Ammon's horn (tissue), 1 donor: ENCODE measurements at regions not wholly inside any gene's neighbourhood (a gene's known extent, or its start where the extent isn't known, plus 50 kb on each side); places are given as distances from the start of the nearest gene placed in this dataset.
A peak's percentile ranks its signal among the peaks of the same experiment; 100 is the strongest.

Experiments
- DNase-seq: peaks from one replicate; pipeline ENCODE4 v3.0.0-alpha.2; 2016; ENCODE audit warnings: low spot score

DNA sequence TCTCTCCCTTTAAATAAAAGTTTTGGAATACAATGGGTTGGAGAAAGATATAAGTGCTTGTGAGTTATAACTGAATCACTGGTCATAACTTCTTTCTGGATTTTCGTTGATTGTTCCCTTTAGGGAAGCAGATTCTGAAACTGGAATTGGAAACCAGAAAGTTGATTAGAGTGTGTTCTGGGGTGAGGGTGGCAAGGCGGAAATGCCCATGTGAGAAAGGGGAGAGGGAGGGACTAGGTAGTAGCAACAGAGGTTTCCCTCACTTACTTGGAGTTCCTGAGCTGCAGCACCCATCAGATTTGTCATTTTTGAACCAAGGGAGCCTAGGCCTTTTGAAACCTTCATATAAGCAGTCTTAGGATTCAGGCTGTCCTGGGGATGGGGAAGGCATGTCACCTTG lies 453.4 kb downstream of the KCNJ3 start:
- DNase-seq: no peak

DNA sequence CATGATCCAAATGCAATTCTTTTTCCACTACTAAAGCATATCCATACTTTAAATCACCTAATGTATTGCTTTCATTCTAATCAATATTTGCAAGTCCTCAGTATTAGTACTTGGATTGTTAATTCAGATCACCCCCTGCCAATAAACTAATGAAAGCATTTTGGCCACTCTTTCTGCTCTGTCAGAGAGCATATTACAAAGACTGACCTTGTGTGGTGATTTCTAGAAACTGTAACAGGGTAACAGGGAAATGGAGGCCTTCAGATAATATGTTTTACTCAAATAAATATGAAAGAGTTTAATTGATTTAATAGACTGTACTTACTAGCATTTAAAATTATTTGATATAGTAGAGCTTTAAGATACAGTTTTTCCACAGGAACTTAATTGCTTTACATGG lies 453.0 kb downstream of the KCNJ3 start:
- no peak for DNase-seq

DNA sequence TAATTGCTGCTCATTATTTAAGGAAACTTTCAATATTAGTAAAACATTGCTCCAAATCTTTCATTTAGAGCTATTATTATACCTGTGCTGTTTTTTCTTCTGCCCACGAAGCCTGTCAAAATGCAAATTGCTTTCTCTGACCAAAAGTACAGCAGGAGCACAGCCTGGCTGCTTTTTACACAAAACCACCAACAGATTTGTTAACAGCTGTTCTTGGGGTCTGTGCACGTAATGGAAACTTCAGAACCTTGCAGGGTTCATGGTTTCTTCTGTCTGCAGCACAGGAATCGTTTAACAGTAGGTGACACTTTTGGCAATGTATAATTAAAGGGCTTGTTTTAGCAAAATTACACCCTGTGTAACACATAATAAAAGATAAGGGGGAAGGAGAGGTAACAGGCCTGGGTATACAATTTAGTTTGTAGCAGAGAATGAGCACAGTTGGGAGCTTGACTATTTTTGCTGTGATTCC lies 447.3 kb downstream of the KCNJ3 start:
- DNase-seq: no peak

DNA sequence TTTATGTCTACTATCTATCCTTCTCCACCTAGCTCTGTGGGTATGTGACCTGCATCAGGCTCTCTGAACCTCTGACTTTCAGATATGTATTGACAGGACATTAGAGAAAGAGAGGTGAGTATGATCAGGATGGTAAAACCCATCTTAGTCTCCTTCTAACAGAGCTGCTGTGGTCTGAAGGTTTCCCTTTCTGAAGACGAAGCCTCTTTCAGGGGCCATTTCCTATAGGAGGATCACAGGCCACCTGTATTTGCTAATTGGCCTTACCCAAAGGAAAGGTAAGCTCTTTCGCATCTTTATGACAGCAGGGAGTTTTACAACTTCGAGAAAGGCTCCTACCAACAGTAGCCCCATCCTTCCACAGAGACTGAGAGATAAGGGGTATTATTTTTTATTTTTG lies 442.9 kb downstream of the KCNJ3 start:
- DNase-seq: no peak

DNA sequence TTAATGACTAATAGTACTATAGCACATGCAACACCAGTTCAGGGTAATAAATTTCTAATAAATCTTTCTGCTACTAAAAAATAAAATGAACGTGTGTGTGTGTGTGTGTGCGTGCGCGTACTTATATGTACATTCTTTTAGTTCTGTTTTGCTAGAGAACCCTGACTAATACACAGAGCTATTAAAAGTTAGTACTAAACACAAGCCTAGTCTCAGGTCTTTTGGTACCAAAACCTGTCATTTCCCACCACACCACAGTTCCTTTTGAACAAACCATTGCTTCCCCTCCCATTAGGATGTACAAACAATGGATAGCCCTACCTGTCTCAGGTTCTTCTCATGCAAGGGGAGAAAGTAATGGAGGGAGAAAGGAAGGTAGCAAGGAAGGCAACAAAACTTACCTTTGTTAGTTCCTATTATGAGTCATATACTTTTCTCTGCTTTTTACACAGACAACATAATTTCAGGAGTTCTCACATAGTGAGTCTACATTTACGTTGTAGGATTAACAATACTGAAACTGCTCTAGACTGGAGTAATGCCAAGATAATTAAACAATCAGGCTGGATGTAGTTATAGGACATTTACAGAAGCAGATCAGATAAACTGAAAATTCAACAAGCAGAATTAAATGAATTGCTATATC lies 427.2 kb downstream of the KCNJ3 start:
- DNase-seq: no peak

DNA sequence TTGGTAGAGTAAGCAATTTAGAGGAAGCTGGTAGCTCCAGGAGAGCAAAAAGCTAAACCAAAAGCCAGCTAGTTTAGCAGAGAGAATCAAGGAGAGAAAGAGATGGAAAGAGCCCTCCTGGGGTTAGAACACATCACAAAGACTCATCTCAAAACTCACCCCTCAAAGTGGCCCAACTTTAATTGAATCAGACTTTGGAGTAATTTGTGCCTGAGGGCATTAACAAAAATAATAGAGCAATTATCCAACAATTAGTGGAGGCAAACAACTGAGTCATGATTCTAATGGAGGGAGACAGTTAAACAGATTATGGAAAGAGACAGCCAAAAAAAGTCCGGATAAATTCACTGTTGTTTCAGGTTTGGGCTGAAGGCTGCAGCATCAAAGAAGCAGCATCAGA lies 417.4 kb downstream of the KCNJ3 start:
- no peak for DNase-seq

DNA sequence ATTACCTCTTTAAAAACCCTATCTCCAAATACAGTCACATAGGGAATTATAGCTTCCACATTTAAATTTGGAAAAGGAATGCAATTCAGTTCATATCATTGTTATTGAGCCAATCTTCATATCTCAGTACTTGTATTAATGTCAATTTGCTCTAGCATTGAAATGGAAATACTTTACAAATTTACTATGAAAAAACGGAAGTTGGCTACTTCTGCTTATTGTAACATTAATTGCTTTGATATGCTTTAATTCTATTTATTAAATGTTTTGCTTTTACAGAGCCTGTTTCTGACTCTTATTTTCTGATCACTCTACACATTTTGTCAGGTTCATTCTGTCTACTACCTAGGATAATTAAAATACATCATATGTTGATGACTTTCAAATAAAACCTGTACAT lies 412.6 kb downstream of the KCNJ3 start:
- DNase-seq: no peak

DNA sequence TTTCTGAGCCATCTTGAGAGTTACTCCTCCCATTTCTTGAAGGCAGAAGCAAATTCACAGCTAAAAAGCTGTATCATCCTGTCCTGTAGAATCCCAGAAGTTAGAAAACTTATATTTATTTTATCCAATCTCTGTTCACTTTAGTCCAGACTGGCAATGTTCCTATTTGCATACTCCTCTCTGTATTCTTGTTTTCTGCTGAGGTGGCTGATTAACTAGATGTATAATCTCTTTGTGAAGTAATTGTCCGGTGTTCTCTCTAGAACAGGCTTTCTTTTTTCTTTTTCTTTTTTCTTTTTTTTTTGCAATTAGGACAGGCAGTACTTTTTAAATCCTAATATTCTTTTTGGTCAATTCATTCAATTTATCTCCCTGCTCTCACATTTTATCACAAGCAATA lies 411.0 kb downstream of the KCNJ3 start:
- no peak for DNase-seq

DNA sequence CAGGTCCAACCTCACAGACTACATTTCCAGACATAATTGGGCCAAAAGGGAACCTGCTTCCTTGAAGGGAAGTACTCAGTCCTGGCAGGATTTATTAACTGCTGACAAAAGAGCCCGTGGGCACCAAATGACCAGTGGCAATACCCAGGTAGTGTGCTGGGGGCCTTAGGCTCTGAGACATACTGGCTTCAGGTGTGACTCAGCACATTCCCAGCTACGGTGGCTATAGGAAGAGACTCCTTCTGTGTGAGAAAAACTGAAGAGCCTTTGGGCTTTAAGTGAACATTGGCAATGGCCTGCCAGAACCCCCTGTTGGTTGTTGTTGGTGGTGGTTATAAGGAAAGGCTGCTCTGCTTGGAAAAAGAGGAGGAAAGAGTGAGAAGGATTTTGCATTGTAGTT lies 401.8 kb downstream of the KCNJ3 start:
- no peak for DNase-seq

DNA sequence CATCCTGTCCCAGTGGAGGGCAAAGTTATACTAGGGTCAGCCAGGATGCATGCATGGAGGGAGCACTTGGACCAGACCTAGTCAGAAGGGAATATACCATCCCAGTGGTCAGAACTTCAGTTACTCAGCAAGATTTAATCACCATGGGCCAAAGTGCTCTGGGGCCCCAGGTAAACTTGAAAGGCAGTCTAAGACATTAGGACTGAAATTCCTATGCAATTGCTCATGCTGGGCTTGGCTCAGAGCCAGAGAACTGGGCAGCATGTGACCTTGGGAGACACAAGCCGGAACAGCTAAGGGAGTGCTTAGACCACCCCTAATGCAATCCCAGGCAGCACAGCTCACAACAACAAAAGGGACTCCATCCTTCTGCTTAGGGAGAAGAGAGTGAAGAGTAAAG lies 401.3 kb downstream of the KCNJ3 start:
- no peak for DNase-seq

DNA sequence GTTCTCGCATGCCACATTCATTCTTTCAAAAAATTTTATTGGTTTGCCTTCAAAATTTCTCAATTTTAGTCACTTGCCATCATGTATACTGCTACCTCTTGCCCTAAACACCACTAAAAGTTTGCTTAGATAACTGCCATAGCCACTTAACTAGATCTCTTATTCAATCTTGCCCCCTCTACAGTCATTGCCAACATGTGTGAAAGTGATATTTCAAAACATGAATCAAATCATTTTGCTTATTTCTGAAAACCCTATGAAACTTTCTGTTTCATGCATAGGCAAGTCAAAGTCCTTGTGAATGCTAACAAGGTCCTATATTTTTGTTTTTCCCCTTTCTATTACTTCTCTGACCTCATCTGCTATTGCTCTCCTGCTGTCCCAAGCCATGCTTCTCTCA lies 397.1 kb downstream of the KCNJ3 start:
- no peak for DNase-seq

DNA sequence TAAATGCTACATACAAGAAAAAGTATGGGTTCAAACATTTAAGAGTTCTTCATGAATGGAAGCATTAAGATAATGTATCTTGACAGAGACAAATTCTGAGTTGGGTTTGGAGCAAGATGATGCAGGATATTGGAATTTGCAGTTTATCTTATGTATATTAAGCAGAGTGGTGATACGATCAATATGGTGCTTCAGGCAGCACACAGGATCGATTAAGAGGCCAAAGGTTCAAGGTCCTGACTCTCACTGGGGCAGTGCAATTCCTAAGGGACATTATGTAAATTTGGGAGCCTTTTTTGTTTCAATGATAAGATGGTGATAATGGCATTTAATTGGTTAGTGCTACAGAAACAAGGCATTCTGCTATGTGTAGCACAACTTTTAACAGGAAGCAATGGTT lies 381.9 kb downstream of the KCNJ3 start:
- no peak for DNase-seq

DNA sequence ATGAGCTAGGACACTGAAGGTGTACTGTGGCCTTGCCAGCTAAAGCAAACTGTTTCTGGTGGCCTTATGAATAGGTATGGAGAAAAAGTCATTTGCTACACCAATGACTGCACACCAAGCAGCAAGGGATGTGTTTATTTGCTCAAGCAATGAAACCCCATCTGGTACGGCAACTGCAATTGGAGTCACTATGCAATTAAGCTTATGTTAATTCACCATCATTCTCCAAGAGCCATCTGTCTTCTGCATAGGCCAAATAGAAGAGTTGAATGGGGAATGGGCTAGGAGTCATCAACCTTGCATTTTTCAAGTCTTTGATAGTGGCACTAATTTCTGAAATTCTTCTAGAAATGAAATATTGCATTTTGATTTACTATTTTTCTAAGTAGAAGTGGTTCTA lies 372.0 kb downstream of the KCNJ3 start:
- no peak for DNase-seq

DNA sequence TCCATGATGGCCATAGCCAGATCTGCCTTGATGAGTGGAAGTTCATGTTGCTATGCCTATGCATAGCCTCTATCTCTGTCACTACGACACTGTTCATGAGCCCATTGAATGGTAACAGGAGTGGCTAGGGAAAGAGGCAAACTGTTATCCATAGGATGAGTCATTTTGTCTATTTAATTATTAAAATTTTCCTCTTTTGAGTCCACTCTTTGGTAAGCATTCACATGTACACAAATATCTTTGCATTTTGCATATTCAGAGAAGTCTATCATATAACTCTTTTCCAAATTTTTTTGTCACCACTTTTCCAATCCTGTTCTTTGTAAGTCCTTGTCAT lies 364.4 kb downstream of the KCNJ3 start:
- DNase-seq: no peak

DNA sequence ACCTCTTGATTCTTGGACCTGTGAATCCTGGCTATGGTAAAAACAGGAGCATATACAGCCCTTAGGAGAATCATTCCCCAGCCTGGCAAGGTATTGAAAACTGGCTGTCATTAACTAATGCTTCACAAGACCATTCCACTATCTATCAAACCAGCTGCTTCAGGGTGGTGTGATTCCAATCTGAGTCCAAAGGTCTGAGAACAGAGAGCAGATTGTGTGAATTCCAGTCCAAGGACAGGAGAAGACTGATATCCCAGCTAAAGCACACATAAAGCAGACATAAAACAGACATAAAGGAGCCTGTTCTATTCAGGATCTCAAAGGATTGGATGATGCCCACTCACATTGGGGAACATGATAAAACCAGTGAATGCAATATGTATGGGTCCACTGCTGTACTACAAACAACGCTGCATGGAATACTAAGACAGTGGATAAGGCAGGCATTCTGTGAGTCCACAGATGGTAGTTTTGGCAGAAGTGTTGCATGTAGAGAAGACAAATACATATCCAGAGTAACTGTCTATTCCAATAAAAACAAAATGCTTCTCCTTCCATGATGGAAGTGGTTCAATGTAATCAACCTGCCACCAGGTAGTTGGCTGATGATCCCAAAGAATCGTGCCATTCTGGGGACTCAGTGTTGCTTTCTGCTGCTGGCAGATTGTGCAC lies 363.9 kb downstream of the KCNJ3 start:
- peak; percentile 3 for DNase-seq

DNA sequence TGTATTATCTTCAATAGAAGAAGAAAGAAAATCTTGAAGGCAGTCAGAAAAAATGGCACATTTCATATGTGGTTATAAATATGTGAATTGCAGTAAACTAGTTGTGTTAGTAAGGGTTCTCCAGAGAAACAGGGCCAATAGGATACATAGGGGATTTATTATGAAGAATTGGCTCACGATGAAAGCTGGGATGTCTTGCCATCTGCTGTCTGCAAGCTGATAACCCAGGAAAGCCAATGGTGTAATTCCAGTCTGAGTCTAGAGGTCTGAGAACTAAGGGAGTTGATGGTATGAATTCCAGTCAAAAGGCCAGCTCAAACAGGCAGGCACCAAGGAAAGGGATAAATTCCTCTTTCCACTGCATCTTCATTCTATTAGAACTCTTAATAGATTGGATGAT lies 362.4 kb downstream of the KCNJ3 start:
- no peak for DNase-seq

DNA sequence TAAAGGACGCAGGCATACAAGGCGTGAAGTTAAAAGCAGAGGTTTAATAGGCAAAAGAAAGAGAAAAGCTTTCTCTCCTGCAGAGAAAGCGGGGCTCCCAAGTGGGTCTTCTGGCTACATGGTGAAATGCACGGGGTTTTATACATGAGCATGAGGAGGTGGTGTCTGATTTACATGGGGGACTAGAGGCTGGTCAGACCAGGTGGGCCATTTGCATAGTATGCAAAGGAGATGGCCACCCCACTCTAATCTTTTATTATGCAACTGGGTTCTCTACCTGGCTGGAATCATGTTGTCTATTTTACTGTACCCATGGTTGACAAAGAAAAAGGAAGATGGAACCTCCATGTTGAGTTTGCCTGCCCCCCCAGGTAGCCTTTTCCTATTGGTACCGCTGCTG lies 356.2 kb downstream of the KCNJ3 start:
- no peak for DNase-seq

DNA sequence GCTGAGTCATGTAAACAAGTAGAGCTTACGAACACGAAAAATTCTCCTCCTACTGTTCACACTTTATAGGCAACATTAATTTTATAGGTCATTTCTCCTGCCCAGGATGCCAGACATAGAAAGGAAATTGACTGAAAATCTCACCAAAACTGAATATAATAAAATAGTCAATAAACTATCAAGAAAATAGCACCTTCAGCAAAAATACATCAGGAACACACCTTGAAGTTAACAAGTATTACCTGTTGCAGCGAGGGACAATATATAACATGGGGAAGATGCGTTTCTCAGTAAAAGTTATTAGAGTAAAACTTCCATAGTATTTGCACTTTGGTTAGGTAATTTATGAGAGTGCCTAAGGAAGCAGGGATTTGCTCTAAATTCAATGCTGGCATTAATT lies 344.6 kb downstream of the KCNJ3 start:
- DNase-seq: no peak

DNA sequence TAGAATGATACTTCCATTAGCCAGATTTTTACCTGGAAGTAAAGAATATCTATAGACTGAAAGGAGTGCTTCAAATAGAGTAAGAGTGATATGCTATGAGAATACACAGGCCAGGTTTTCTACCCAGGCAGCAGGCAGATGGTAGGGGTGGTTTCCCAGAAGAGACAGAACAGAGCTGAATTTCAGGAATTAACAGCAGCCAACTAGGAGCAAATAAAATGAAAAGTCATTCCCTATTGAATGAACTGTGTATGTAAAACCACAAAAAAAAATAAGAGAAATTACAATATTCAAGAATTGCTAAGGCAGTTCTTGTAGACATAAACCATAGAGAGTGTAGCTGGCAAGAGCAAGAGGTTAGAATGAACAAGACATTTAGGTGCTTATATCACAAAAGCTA lies 336.8 kb downstream of the KCNJ3 start:
- peak; percentile 42 for DNase-seq

DNA sequence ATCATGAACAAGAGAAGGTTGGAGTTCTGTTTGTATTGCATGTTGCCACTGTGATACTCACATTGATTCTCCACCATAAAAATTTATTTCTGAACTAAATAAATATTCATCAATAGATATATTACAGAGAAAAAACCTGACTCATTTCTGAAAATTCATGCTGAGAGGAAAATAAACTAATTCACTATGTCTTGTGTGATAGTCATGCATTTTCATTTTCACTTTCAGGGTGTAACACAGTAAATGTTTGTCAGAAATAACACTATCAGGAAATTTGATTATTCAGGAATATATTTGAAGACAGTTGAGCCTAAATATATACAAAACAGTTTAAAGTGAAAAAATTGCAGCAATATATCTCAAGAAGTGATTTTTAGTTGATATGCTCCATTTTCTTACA lies 335.2 kb downstream of the KCNJ3 start:
- DNase-seq: no peak

DNA sequence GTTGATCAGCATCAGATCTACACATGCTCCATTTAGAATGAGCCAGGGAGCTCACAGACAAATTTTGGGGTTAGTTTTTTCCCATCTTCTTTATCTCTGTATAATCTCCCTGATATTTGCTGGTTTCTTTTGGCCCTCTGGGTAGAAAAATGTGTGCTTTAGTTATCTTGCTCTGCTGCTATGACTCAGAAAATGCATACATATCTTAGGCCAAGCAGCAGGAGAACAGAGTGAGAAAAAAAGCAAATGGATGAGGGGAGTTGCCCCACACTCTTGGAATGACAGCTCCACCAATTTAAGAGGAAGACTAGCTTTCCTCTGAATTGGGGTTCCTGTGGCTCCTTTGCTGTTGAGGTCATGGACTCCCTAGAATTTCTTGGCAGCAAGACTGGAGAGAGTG lies 331.8 kb downstream of the KCNJ3 start:
- DNase-seq: no peak

DNA sequence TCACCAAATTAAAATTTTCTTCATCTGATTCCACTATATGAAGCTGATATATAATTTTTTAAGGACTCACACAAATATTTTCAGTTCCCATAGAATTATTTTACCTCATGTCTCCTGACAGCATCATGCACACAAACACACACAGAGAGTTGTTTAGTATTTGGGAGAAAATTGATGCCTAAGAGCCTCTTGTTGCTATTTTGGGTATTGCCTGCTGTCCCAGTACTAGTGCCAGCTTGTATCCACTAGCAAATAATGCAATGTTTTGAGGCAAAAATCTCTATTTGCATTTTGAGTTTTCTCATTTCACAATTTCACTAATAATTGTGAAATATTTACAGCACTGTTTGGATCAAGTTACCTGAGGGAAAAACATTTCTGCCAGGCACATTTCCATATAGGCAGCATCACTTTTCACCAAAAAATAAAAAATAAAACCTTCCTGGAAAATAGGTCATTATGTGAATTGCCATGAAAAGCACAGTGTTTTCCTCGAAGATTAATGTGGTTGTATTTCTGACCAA lies 328.2 kb downstream of the KCNJ3 start:
- peak; percentile 46 for DNase-seq

DNA sequence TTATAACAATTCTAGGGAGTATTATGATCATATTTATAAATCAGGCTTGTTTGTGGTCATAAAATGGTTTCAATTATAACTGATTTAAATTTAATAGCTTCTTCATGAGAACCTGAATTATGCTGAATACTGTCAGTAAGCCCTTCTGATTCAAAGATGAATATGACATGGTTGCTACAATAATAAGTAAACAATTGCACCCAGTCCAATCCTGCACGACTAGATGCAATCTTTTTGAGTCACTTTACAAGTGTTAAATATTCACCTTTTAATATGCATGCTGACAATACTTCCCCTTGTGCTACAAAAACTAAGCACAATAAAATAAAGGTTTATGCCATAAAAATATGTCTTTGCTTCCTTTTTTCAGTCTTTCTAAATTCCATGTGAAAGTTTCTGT lies 325.2 kb downstream of the KCNJ3 start:
- DNase-seq: no peak

DNA sequence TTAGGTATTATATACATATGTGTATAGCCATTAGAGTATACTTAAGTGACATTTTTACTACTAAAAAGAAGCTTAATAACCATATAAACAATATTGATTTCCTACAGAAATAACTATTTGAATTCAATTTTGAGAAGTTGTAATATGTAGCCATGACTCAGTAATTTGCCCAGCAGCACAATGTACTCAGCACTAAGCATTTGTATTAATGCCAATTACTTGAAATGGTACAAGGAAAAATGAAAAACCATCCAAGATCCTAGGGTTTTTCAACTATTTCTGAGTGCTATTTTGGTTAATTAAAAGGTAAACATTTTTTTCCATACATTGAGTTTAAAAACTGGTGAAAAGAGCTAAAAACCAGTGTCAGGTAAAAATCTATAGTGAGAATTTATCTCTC lies 324.0 kb downstream of the KCNJ3 start:
- no peak for DNase-seq
